ENCODE measurements at regions not wholly inside any gene's neighbourhood (a gene's known extent, or its start where the extent isn't known, plus 50 kb on each side); places are given as distances from the start of the nearest gene placed in this dataset.

DNA sequence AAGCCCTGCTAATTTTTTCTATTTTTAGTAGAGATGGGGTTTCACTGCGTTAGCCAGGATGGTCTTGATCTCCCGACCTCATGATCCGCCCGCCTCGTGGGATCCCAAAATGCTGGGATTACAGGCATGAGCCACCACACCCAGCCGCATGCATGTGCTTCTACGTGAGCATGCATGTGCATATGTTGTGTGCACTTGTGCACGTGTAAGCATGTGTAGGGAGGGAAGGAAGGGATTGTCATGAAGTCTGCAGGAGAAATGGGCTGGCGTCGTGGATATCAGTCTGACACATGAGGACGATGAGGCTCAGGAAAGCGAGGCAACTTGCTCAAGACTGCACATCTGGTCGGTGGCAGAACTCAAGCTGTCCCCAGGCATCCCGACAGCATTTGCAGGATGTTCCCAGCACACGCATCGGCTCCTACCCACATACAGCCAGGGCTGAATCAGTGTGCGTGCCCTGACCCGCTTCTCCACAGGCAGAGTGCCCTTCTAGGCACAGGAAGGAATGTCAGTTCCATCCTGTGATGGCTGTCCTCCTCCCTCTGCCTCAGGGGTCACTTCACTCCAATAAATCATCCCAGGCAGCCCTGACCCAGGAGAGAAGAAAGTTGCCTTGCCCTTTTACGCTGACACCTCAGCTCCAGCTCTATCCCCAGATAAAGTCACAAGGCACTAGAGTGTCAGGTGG lies 49.9 kb upstream of the SLC14A2 start:
- TF ChIP-seq POLR2A (IDR thresholded peaks at IDR 0.05; ENCODE audit: low read depth, low read length) = no peak
- no peak for TF ChIP-seq POLR2AphosphoS5 (IDR thresholded peaks at IDR 0.05; ENCODE audit: low read depth, low read length)
- no peak for TF ChIP-seq TAF1 (IDR thresholded peaks at IDR 0.05; ENCODE audit: low read depth, low read length)
- no peak for TF ChIP-seq SPI1 (IDR thresholded peaks at IDR 0.05; ENCODE audit: low read depth, low read length)
